ENCODE measurements at regions not wholly inside any gene's neighbourhood (a gene's known extent, or its start where the extent isn't known, plus 50 kb on each side); places are given as distances from the start of the nearest gene placed in this dataset.
"Not testable (repeated sequence)": the region's sequence is repeated elsewhere in the genome, so short reads cannot be mapped to it uniquely, and the experiment has no call there.

DNA sequence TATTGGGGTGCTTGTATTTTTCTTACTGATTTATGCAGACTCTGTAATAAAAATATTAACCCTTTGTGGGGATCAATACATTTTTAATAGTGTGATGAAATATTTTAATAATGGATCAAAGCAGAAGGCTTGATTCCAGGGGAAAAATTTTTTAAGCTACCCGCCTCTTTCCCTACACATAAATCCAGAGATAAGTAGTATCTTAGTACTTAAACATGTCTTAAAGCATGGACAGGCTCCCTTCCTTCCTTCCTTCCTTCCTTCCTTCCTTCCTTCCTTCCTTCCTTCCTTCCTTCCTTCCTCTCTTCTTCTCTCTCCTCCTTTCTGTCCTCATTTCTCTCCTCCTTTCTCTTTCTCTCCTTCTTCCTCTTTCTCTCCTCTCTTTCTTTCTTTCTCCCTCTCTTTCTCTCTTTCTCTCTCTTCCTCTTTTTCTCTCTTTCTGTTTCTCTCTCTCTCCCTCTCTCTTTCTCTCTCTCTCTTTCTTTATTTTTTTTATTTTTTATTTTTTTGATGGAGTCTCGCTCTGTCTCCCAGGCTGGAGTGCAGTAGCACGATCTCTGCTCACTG, 78.0 kb upstream of the SPRY4 start:
- no peak for DNase-seq

GRCh38 chr5:142400415-142400814, 75.6 kb upstream of the SPRY4 start:
- DNase-seq: no peak

GRCh38 chr5:142399891-142400290, 75.1 kb upstream of the SPRY4 start:
- DNase-seq: no peak

- DNase-seq: no peak
These were observed 73.9 kb upstream of the SPRY4 start for GRCh38 chr5:142398730-142399055.

- DNase-seq: not testable (repeated sequence)
These were observed 73.3 kb upstream of the SPRY4 start for GRCh38 chr5:142398011-142398729.

- DNase-seq: no peak
These were observed 72.4 kb upstream of the SPRY4 start for GRCh38 chr5:142397178-142397577.

DNA sequence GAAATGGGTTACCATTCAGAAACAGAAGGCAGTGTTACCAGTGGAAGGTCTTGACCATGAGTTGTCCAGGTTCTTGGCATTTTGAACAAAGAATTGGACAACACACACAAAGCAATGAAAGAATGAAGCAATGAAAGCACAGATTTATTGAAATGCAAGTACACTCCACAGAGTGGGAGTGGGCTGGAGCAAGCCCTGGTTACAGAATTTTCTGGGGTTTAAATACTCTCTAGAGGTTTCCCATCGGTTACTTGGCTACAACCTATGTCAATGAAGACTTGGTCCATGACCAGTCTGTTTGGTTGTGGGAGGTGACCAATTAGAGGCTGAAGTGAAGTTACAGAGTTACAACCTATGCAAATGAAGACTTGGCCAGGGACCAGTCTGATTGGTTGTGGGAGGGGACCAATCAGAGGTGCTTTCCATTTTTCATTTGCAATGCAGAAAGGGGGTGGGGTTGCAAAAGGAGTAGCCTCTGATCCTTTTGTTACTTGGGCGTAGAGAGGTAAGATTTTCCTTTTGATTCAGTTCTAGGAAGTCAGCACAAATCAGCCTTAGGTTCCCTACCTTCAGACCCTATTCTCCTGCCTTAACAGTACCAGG, 71.7 kb upstream of the SPRY4 start:
- no peak for DNase-seq

DNA sequence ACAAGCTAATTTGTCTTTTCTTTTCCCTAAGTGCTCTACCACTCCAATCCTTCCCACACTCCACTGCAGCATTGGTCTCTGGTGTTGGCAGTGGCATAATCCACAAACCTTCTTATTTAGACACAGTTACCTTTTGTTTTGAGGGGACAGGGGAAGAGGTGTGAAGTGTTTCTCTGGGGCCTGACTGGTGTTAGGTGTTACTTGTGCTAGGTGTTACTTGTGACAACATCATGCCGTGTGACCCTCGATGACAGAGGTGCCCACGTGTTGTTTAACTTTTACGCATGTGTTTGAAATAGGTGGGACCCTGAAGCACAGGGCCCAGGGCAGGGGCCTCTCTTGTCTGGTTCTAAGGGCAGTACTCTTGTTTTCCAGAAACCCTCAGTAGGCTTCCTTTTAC, 70.5 kb upstream of the SPRY4 start:
- no peak for DNase-seq

DNA sequence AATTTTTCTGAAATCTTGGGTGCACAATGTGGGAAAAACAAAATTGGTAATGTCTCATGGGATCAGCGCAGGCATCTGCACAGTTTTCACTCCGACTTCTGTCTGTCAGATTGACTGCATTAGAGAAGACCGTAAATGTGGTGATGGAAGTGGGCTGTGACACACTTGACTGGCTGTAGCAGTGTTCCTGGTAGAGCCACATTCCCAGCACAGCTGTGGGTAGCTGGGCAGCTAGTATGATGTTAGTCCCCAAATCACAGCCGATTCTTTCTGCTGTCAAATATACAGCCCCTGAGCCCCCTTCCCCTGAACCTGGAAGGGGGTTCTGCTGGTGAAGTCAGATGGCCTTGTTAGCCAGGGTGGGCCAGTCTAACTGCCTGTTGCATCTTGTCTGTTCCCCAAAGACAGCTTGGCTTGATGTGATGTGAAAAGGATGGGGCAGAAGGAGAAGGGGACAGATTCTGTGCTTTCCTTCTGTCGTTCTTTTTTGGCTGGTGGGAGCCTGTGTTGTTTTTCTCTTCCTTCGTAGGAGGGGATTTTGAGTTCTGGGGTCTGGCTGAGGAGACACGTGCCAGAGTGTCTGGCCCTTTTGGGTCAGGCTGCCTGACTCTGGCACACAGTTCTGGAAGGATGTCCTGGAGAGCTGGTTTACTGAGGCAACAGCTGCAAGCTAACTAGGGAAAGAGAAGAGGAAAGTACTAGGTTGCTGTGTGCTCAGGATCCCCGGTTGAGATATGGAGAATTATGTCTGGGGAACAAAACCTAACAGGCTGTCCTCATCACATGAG, 66.4 kb upstream of the SPRY4 start:
- DNase-seq: no peak

- DNase-seq: no peak
These were observed 65.5 kb upstream of the SPRY4 start for GRCh38 chr5:142390334-142390733.

DNA sequence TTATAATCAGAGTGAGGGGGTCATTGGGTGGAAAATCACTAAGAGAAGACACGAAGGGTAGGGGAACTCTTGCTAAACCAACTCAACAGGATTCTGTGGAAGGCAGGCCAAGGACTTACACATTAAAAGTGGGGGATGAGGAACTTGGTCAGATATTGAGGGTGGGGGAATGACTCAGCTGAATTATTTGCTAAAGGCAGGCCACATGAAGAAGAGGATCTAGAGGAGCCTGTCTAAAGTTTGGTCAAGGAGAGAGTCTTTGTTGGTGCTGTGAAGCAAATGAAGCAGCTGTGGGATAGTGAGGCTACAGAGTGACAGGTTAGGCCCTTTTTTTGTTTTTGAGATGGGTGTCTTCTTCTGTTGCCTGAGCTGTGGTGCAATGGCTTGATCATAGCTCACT, 63.9 kb upstream of the SPRY4 start:
- no peak for DNase-seq

DNA sequence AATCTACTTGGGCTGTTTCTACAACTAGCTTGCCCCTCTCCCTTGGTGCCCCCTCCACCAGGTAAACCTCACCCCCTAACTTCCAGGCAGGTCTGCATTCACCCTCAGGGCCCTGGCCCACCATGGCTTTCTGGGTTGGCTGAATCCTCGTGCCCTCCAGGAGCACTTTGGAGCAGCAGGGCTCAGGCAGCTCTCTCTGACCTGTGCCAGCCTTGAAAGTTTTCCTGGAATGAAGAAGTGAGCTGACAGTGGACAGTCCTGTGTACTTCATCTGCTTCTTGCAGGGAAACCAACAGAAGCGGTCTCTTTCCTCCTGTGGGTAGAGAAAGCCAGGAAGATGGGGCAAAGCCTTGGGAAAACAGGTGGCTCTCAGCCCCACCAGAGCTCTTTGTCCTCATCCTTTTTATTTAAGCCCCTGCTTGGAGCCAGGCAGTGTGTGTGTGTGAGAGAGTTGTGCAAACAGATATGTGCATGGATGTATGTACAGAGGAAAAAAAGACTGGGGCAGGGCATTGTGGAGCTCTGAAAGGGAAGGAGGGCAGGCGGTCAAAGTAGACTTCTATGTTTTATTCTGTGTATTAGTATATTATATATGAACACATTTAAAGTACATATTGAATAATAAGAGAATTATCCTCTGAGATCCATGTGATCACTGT, 62.3 kb upstream of the SPRY4 start:
- DNase-seq: peak; percentile 40

DNA sequence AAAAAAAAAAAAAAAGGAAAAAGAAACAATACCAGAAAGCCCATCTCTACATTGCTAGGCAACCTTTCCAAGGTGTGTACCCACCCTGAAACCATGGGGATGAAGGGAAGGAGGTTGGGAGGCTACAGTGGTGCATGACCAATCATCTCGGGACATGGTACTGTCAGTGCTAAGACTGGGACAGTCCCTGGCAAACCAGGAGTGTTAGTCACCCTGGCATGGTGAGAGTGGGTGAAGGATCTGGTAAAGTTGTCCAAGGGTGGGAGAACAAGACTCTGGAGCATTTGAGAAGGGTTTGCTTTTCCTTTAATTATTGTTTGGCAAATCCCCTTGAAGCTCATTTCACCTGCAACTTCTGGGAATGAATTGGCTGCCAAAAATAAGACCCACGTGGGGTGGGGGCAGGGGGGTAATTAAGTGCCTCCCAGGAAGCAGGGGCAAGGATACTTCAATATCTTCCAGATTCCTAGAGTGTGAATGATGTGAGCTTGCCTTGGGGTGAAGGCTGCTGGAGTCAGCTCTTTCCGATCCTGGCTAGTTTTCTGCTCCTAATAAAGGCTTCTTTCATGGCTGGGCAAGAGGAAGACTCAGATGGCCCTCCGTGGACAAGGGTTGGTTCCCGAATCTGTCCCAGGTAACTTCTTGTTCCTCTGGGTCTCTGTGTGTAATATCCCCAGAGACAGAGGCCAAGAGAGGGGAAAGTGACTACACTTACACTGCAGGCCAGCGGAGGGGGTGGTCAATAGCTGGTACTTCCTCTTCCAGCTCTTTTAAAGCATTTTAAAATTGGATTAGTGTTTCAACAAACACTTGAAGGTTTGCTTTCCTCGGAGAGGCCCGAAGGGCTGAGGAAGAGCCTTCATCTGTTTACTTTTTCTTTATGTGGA, 61.6 kb upstream of the SPRY4 start:
- DNase-seq: no peak

DNA sequence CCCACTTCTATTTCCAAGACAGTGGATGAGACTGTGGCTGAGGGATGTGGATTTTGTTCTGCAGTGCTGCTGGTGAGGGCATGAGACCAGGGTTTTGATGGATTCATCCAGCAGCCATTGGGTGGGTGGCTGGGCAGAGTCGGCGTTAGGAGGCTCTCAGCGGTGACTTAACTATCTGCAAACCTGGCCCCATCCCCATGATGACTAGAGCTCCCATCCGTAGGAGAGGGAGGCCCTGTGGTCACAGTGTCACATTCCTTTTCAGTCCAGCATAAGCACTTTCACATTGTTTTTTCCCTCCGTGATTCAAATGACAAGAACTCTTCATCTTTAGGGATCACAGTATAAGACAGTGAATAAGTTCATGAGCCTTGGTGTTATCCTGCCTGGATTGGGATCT, 60.4 kb upstream of the SPRY4 start:
- DNase-seq: no peak

- DNase-seq: no peak
These were observed 59.2 kb upstream of the SPRY4 start for GRCh38 chr5:142384014-142384413.

DNA sequence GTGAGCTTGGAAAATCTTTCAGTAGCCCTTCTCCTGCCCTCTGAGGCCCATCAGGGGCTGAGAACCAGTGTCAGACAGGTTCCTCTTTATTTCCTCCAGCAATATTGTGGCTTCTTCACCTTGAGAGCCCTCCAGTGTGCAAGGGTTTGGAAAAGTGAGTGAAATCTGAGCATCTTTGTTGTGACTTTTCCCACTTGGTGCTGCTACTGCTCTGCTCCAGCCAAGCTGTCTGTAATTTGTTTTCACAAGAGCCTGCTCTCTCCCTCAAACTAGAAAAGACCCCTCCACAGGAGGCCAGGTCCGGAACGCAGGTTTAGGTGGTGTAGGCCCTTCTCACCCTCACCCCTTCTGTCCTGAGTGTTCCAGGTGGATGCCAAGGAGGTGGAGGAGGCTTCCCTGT, 57.4 kb upstream of the SPRY4 start:
- no peak for DNase-seq

DNA sequence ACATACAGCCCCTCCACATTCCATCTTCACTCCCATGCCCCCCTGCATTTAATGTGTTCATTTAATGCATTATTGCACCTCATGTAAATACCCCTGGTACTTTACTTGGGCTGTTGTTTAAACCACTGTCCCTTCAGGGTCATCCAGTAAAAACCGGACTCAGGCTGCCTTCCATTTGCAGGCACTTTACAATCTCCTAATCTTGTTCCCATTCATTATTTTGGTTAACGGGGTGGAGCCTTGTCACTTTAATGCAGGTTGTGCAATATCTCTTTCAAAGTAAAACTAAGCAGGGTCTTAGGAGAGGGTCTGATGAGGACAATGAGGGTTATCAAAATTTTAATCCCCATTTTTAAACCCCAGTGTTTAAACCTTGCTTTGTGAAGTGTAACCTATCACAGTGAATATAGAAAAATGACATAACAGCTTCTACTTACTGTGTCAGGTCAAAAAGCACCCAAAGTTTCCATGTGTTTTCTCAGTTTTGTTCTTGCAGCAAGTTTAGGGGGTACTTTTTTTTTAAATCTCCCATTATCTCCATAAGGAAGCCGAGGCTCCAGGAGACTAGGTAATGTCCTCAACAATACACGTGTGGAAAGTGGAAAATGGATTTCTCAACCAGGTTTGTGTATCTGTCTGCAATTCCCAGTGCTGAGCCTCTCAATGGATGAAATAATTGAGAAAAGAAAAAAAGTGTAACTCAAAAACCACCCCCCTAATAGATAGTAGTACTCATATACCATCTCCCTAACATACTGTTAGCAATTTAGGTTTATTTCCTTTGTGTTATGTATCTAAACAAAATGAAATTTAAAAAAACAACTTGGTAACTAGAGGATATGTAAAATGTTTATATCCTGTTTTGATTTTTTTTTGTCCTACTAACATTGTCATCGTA, 54.2 kb upstream of the SPRY4 start:
- DNase-seq: no peak

GRCh38 chr5:142375944-142376411, 51.2 kb upstream of the SPRY4 start:
- no peak for DNase-seq

All from NCI-H345 (cell line).